ENCODE measurements at regions not wholly inside any gene's neighbourhood (a gene's known extent, or its start where the extent isn't known, plus 50 kb on each side); places are given as distances from the start of the nearest gene placed in this dataset.
"Not testable (repeated sequence)": the region's sequence is repeated elsewhere in the genome, so short reads cannot be mapped to it uniquely, and the experiment has no call there.

GRCh38 chr3:26237036-26237682, 385.4 kb upstream of the LRRC3B start:
- TF ChIP-seq CTCF (conservative IDR thresholded peaks at IDR 0.05): no peak
- no peak overlapping the region for H3K27ac ChIP-seq

GRCh38 chr3:26244586-26244985, 378.0 kb upstream of the LRRC3B start:
- not testable (repeated sequence) for H3K27ac ChIP-seq

- TF ChIP-seq CTCF (conservative IDR thresholded peaks at IDR 0.05): no peak
These were observed 377.3 kb upstream of the LRRC3B start for GRCh38 chr3:26245236-26245635.

GRCh38 chr3:26246901-26247300, 375.7 kb upstream of the LRRC3B start:
- no peak for TF ChIP-seq CTCF (conservative IDR thresholded peaks at IDR 0.05)
- no peak overlapping the region for H3K27ac ChIP-seq

More at GRCh38 chr3:26245236-26245635, 377.3 kb upstream of the LRRC3B start:
- no peak overlapping the region for H3K27ac ChIP-seq

- H3K27ac ChIP-seq: no peak overlapping the region
- TF ChIP-seq CTCF (conservative IDR thresholded peaks at IDR 0.05): no peak
These were observed 374.9 kb upstream of the LRRC3B start for GRCh38 chr3:26247712-26248111.

GRCh38 chr3:26252001-26252400, 370.6 kb upstream of the LRRC3B start:
- no peak overlapping the region for H3K27ac ChIP-seq
- TF ChIP-seq CTCF (conservative IDR thresholded peaks at IDR 0.05): no peak

- no peak overlapping the region for H3K27ac ChIP-seq
- no peak for TF ChIP-seq CTCF (conservative IDR thresholded peaks at IDR 0.05)
These were observed 366.3 kb upstream of the LRRC3B start for GRCh38 chr3:26256224-26256623.

- no peak overlapping the region for H3K27ac ChIP-seq
- no peak for TF ChIP-seq CTCF (conservative IDR thresholded peaks at IDR 0.05)
These were observed 363.4 kb upstream of the LRRC3B start for GRCh38 chr3:26259176-26259575.

Measured in VCaP (cell line).